ENCODE measurements at regions not wholly inside any gene's neighbourhood (a gene's known extent, or its start where the extent isn't known, plus 50 kb on each side); places are given as distances from the start of the nearest gene placed in this dataset.
"Not testable (repeated sequence)": the region's sequence is repeated elsewhere in the genome, so short reads cannot be mapped to it uniquely, and the experiment has no call there.

GRCh38 chr4:105050896-105051295 lies 95.8 kb upstream of the TET2 start:
- no peak for DNase-seq (ENCODE audit: low spot score)

GRCh38 chr4:105057370-105058105 lies 89.1 kb upstream of the TET2 start:
- DNase-seq (ENCODE audit: low spot score) = no peak

DNA sequence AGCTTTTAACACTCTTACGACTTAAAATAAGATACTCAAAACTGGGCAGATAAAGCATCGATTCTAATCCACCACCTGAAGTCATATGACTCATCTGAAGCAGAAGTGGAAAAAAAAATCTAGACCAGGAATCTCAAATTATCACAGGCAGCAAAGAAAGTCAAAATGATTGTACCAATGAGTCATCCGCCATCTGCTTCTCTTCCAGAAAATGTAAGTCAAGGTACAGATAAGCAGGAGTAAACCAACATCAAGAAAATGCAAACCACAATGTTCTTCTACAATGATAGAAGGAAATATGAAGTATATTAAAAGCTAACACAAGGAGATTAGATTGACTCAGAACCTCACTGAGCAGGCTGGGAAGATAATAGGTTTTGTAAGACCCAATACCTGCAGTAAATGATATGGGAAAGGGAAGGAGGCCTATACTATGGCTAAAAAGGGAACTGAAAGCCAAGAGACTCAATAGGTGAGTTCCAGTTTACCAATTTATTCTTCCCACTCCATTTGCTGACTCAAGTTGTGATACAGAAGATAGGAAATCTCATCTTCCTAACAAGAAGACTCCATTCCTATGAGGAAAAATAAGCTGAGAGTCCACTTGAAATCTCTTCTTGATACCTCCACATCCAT lies 88.4 kb upstream of the TET2 start:
- DNase-seq (ENCODE audit: low spot score) = no peak

GRCh38 chr4:105059337-105059736 lies 87.3 kb upstream of the TET2 start:
- DNase-seq (ENCODE audit: low spot score) = no peak

GRCh38 chr4:105060628-105061027 lies 86.0 kb upstream of the TET2 start:
- DNase-seq (ENCODE audit: low spot score) = no peak

- no peak for DNase-seq (ENCODE audit: low spot score)
Measured at GRCh38 chr4:105061136-105061696, 85.5 kb upstream of the TET2 start.

- DNase-seq (ENCODE audit: low spot score) = no peak
Measured at GRCh38 chr4:105061731-105062130, 84.9 kb upstream of the TET2 start.

GRCh38 chr4:105066401-105066800 lies 80.3 kb upstream of the TET2 start:
- no peak for DNase-seq (ENCODE audit: low spot score)

DNA sequence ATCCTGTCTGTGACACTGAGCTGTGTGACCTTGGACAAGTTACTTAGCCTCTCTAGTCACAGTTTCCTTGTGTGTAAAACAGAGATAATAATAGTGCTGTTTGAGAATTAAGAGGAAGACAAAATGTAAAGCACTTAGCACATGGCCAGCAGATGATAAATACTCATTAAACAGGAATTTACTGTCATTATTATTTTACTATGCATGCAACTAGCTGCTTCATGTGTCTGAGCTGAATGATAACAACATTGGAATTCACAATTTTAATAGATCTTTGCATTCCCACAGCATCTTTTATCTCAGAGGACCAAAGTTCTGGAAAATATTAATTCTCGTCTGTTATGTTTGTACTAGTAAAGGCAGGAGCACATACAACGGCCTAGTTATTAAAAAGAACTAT lies 79.2 kb upstream of the TET2 start:
- no peak for DNase-seq (ENCODE audit: low spot score)

- DNase-seq (ENCODE audit: low spot score) = no peak
Measured at GRCh38 chr4:105067946-105068345, 78.7 kb upstream of the TET2 start.

GRCh38 chr4:105068516-105068915 lies 78.2 kb upstream of the TET2 start:
- DNase-seq (ENCODE audit: low spot score) = no peak

- DNase-seq (ENCODE audit: low spot score) = not testable (repeated sequence)
Measured at GRCh38 chr4:105072095-105072494, 74.6 kb upstream of the TET2 start.

DNA sequence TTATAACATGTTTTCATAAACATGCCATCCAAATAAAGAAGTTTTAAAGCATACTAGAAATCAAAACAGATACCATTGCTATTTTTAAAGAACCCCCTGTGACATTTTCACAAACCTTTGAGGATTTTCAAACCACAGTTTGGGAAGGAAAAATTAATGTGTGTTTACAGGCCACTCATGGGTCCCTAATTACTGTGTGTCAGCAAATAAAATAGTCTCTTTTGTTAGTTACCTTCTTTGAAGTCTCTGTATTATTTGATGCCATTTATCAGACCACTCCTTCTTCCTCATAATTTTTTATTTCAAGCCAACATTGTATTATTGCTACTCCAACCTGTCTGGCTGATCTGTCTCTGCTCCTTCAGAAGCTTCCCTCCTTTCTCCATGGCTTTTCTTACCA lies 72.6 kb upstream of the TET2 start:
- DNase-seq (ENCODE audit: low spot score) = no peak

DNA sequence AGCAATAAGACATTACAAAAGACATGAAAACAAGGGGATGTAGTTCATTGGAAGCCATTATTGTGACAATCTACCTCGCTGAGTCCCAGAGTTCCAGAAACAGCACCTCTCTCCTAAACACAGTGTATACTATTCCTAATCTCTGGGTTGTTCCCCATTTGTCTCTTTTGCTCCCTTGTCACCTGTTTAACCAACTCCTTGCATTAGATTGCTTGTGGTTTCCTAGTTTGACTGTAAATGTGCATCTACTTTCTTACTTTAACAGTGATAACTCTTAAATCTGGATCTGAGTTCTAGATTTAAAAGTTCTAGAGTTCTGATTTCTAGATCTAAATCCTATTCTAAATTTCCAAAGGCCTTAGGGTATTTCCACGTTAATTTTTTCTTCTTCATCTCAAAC lies 71.6 kb upstream of the TET2 start:
- no peak for DNase-seq (ENCODE audit: low spot score)

- peak; percentile 43 for DNase-seq (ENCODE audit: low spot score)
Measured at GRCh38 chr4:105088110-105088879, 58.4 kb upstream of the TET2 start.

DNA sequence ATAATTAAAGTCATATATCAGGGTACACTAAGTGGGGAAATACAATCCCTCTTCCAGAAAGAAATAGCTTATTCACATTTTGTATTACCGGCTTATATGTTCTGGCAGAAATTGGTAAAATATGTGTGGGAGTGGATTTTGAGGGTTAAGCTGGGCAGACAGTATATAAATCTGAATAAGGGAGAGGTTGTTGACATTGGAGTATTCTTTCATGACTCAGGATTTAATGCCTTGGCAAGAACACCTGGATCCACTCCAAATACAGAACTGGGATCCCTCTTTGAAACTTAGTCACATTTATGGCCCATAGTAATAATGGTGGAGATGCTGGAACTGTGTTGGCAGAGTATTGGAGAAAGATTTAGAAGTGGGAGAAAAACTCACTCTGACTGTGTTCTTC lies 54.3 kb upstream of the TET2 start:
- no peak for DNase-seq (ENCODE audit: low spot score)

DNA sequence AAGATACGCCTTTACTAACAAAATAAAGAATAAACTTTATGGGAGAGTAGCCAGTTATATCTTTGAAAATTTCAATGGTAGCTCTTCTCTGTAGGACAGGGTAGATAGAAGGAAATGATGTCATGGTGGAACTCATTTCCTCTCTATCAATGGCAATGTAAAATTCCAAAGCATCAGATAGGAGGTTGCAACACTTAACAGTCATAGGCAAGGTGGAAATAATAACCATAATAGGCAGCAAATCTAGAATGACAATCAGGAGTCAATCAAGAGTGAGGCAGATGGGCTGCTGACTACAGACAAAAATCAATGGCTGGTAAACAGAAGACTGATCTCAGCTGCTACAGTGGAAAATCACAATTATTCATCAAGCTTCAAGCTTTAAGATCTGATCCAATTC lies 53.9 kb upstream of the TET2 start:
- DNase-seq (ENCODE audit: low spot score) = no peak

DNA sequence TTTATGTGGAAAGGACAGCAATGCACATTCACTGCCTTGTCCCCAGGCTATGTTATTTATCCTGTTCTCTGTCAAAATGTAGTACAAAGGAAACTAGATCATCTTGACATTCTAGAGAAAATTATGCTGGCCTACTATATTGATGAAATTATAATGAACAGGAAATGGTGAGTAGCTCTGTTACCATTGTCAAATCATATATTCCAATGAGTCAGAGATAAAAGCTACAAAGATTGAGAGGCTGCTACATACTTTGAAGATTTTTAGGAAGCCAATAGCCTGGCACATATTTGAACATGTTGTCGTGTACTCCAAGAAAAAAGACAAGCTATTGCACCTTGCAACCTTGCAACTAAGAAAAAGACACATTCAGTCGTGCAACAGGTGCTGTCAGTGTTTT lies 52.7 kb upstream of the TET2 start:
- DNase-seq (ENCODE audit: low spot score) = no peak
